GM21423 (cell line): ENCODE measurements at regions not wholly inside any gene's neighbourhood (a gene's known extent, or its start where the extent isn't known, plus 50 kb on each side); places are given as distances from the start of the nearest gene placed in this dataset.

ENCODE experiments used
- ATAC-seq: cut with Tn5 transposase; IDR thresholded peaks from one replicate; pipeline ENCODE4 v1.9.1; 2021; ENCODE audit warnings: mild to moderate bottlenecking, moderate library complexity; ENCODE audit not compliant: unreplicated experiment

GRCh38 chr7:17155529-17155928, 142.9 kb upstream of the AHR start:
- ATAC-seq, result no peak

- no peak for ATAC-seq
These were observed 140.2 kb upstream of the AHR start for GRCh38 chr7:17158261-17158660.

- peak; percentile 82 for ATAC-seq
These were observed 138.9 kb upstream of the AHR start for GRCh38 chr7:17159500-17160037.

DNA sequence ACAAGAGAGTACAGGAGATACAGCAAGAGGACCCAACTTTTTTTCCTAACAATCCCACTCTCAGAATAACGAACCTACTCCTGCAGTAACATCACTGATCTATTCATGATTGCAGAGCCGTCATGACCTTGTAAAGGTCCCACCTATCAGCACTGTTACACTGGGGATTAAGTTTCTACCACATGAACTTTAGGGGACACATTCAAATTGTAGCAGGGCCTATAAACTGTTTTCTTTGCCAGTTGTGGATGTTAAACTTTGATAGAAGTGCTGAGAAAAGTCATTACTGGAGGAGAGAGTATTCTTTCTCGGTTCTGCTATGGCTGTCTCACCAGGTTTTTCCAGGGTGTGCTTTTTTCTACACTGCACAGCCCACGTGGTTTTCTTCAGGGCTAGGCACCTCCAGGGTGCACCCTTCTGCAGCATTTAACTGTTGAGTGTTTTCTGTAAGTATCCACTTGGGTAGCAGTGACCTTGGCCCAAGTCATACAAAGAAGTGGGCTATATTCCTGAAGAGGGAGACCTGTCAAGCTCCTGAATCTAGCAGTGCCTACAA, 131.6 kb upstream of the AHR start:
- ATAC-seq, result peak; percentile 92

- ATAC-seq, result no peak
These were observed 130.0 kb upstream of the AHR start for GRCh38 chr7:17168416-17168815.

DNA sequence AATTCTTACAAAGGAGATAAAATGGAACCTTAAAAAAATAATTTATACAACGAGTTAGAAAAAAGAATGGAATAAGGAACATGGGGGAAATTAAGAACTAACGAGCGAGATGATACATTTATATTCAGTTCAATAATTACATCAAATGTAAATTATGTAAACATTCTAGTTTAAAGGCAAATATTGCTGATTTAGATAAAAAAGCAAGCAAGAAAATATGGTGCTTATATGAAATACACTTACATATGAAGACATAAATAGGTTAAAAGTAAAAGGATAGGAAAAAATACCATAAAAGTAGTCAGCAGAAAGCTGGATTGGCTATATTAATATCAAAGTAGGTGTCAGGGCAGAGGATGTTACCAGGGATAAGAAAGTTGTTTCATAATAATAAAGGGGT, 127.0 kb upstream of the AHR start:
- ATAC-seq, result no peak

DNA sequence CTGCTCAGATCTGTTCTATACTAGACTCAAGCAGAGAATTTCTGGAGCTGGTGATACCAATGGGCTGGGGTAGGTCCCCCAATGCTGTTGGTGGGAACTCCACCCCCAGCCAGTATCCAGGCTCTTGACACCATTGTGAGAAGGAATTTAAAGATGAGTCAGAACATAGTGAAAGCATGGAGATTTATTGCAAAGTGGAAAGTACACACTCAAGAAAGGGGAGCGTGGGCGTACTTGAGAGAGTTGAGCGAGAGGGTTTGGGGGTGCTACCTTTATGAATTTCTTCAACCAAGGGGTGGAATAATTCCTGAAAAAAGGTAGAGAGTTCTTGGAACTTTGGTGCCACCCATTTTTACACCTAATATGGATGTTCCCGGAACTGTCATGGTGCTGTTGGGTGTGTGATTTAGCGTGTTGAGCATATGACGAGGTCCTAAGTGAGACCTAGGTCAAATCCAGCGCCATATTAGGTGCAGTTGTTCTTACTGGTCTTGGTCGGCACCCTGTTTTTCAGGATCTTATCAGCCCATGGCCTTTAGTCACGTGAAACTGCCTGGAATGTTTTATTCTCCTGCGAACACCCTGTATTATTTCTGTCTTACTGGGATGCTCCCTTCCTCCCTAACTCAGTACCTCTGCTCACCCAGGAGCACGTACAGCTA, 122.0 kb upstream of the AHR start:
- no peak for ATAC-seq

- ATAC-seq, result no peak
These were observed 119.9 kb upstream of the AHR start for GRCh38 chr7:17178545-17178944.

DNA sequence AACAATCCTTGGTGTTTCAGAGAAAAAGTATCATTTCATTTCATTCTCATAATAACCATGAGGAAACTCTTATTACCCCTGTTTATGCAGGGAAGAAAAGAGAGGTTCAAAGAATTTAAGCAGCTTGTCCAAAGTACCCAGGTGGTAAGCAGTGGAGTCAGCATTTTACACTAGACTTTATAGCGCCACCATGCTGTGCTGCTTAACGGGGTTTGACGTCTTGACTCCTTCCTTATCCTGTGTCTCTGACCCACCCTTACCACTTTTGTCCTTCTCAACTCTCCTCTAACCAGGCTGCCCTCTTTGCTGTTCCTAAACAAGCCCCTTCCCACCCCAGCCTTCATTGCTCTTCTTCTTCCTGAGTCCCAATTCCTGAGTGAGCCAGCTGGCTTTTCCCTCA, 117.0 kb upstream of the AHR start:
- no peak for ATAC-seq

DNA sequence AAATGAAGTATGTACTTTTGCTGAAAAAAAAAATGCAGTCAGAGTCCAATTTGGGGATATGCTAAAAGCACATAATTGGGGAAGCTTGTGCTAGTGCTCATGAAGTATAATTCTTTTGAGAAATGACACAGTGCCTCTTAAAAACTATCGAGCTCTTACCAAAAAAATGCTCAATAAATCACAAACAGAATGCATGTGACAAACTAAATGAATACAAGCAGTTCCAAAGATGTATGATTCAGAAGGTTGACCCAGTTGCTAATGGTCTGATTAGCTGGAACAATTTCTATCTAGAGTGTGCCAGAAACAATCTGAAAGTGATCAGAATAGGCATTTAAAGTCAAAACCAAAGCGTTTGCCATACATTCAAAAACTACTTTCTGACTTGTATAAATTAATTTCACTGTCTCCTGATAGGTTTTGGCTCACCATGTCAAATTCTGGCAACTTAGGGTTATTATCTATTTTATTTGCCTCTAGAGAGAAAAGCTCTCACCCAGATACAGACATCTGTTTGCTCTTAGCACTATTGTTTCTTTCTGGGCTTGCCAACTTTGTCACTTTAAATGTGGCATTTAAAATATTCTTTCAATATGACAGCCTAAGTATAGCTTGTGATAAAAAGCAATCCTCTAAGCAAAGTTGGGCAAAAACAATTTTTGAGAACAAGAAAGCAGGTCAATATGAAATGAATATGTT, 114.7 kb upstream of the AHR start:
- ATAC-seq, result no peak

DNA sequence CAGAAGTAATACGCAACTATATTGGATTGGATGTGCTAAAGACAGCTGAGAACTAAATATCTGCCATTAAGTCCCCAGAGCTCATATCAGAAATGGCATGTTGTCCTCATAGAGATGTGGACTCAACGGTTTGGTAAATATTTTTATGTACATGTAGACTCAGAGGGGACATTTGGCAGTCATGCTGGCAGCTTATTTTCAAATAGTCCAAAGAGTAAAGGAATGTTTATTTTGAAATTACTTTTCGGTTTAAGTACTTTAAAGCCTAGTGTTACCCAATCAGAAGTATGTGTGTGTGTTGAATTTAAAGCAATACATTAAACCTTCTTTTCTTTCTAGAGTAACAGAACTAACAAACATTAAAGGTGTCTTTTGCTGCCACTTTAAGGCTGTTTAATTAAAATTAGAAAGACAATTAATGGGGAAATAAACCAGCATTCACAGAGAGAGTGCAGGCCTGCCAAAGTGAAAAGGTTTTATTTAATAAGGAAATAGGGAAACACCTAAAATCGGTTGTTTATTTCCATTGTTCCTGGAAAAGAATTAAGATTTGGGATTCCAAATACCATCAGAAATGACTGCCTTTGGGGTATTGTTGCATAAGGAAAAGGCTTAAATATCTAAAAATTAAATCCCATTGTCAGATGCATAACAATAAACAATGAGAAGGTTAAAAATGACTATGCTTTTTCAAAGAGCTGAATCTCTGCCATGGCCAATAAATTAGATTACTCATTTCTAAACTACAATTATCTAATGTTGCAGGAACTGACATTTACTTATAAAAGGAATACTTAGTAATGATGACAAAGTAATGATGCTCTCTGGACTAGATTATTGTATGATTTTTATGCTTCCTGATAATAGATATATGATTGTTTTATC, 113.4 kb upstream of the AHR start:
- ATAC-seq, result peak; percentile 13

- ATAC-seq, result peak; percentile 99
These were observed 112.8 kb upstream of the AHR start for GRCh38 chr7:17185690-17186070.

DNA sequence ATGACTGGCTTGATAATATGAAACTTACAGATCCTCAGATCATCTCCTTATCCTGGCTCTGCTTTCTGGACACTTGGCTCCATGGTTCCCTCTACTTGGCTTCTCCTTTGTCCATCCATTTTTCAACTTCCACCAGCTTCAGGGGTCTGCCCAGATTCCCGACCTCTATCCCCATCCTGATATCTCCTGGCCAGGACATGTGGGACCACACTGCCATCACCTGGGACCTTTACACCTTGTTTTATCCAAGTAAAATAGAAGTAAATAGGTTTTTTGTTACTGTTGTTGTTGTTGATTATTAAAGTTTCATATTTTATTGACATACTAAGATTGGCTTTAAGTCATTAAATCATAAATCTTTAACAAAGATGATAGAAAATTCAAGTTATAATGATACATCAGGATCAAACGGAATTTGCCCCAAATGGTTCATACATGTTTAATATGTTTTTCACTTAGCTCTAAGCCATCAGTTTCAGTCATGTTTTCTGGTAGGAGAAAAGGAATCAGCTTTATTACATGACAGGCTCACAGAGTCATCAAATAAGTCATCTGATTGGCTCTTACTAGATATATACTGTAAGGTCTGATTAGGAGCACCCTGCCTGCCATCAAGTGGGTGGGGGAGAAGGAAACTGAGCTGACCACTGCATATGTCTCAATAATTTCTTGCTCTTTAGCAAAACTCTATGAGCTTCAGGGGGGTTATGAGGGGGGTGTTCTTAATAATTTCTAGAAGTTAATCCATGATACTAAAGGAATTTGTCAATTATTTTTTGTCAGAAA, 111.5 kb upstream of the AHR start:
- no peak for ATAC-seq

GRCh38 chr7:17194656-17195055, 103.8 kb upstream of the AHR start:
- no peak for ATAC-seq

GRCh38 chr7:17195576-17195975, 102.9 kb upstream of the AHR start:
- peak; percentile 93 for ATAC-seq

DNA sequence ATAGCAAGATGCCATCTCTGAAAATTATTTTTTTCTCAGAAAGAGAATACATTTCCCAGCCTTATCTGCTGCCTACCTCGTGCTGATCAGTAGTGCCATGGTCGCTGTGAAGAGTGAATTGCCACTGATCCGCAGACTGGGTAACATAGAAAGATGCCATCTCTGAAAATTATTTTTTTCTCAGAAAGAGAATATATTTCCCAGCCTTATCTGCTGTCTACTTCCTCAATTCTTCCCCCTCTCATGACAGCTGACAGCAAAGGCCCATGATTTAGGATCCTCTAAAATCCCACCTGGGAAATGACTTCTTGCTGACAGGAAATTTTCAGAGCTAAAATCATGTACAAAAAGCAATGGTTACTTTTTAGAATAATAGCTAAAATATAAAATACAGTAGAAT, 92.5 kb upstream of the AHR start:
- no peak for ATAC-seq

GRCh38 chr7:17206349-17206905, 92.0 kb upstream of the AHR start:
- ATAC-seq, result peak; percentile 68

DNA sequence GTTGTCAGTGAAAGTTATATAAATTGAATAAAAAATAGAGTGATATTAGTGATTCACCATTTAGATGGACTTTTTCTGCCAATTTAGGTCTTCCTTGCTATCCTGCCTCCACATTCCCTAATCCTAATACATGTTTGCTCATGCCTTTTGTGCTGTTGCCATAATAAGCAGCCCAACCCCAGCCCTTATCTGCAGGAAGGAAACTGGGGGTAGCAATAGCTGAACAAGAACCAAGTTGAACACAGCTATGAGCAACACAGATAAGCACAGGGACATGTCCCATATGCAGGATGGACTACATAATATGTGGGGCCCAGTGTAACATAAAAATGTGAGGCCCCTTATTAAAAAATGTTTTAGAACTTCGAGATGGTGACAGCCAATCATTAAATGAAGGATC, 91.2 kb upstream of the AHR start:
- ATAC-seq, result no peak

- no peak for ATAC-seq
These were observed 89.4 kb upstream of the AHR start for GRCh38 chr7:17209101-17209500.

- ATAC-seq, result no peak
These were observed 87.1 kb upstream of the AHR start for GRCh38 chr7:17211307-17211836.
